GM13976 (cell line): ENCODE measurements at regions not wholly inside any gene's neighbourhood (a gene's known extent, or its start where the extent isn't known, plus 50 kb on each side); places are given as distances from the start of the nearest gene placed in this dataset.
"Not testable (repeated sequence)": the region's sequence is repeated elsewhere in the genome, so short reads cannot be mapped to it uniquely, and the experiment has no call there.

Experiments
- DNase-seq: peaks from one replicate; pipeline ENCODE4 v3.0.0; 2012; ENCODE audit warnings: low spot score
- in situ Hi-C: fragments of 300-500 bp; cut with MboI; formaldehyde crosslinking; loops from one replicate; pipeline ENCODE4 v1.12.0; 2022; ENCODE audit warnings: low sequenced_read_pairs, mixed read lengths, inconsistent platforms; ENCODE audit not compliant: unreplicated experiment
- TF ChIP-seq, protein P1 (sequence below): IDR thresholded peaks from 2 replicates; pipeline ENCODE4 v1.5.1; 2012; ENCODE audit warnings: borderline replicate concordance, mild to moderate bottlenecking; ENCODE audit not compliant: insufficient read depth; ENCODE audit errors: extremely low read depth, missing control alignments, control extremely low read depth

DNA sequence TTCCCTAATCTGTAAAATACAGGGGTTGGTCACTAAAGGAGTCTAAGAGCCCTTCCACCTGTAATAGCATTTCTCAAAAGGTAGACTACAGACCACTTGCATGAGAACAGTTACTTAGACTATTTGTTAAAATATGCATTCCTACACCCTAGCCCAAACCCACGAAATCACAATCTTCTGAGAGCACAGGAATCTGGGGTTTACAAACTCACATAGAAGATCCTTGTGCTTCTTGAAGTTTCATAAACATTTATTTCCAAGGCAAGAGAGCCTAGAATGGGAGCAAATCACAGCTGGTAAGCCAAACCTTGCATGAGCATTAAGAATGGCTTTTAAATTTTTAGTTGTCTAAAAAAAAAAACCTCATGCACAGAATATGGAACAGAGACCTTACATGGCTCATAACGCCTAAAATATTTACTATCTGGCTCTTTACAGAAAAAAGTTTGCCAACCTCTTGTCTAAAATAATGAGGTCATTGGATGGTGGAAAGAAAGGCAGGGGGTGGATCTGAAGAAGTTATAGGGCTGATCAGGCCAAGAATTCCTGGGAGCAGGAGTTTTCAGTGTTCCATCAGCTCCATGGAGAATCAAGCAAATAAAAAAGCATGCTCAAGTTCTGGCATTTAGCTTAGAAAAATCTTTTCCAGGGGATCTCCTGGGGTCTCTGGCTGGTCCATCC, 133.4 kb downstream of the CCDC34 start:
- in situ Hi-C loops: no loop called here
- TF ChIP-seq, protein P1, sequence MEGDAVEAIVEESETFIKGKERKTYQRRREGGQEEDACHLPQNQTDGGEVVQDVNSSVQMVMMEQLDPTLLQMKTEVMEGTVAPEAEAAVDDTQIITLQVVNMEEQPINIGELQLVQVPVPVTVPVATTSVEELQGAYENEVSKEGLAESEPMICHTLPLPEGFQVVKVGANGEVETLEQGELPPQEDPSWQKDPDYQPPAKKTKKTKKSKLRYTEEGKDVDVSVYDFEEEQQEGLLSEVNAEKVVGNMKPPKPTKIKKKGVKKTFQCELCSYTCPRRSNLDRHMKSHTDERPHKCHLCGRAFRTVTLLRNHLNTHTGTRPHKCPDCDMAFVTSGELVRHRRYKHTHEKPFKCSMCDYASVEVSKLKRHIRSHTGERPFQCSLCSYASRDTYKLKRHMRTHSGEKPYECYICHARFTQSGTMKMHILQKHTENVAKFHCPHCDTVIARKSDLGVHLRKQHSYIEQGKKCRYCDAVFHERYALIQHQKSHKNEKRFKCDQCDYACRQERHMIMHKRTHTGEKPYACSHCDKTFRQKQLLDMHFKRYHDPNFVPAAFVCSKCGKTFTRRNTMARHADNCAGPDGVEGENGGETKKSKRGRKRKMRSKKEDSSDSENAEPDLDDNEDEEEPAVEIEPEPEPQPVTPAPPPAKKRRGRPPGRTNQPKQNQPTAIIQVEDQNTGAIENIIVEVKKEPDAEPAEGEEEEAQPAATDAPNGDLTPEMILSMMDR: no peak
- no peak for DNase-seq

DNA sequence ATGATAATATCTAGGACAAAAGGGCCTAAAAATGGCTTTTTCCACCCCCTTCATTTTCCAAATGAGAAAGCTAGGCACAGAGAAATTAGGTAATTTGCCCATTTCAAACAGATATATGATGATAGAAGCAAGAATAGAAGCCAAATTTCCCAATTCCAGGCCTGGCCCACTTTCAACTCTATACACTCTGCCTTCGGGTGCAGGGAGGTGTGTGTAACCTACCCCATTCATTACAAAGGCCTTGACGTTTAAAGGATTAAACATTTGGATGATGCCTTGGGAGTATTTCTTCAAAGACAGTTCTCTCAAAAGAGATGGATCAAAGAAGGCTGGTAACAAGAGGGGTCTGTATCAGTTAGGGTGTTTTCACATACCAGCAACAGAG, 134.1 kb downstream of the CCDC34 start:
- no peak for DNase-seq
- in situ Hi-C loops: no loop called here
- TF ChIP-seq, protein P1: no peak

DNA sequence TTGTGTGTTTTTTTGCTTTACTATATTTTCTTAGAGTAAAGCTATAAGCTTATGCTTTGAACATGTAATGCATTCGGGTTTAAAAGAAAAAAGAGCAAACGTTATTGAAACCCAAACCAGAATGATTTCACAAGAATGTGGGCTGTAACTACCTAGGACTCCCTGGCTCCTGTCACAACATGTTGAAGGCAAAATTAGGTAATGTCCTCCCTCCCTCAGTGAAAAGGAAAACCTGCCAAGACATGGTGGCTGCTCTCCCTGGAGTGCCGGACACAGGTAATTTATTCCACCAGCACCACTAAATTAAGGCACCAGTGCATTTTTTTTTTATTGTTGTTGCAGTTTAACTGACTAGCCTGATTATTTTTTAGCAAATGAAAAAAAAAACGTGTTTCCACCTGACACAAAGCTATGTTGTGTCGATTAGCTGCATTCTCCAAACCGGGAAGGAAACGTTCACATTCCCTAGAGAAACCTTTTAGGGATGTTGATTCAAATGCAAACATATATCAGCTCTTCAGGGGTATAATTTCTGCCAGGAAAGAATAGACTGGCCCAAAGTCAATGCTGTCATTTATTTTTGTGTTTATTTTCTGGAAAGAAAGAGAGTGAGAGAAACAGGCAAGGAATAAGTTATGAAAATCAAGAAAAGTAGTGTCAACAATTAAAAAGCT, 134.6 kb downstream of the CCDC34 start:
- DNase-seq: no peak
- in situ Hi-C loops: no loop called here
- TF ChIP-seq, protein P1: no peak

DNA sequence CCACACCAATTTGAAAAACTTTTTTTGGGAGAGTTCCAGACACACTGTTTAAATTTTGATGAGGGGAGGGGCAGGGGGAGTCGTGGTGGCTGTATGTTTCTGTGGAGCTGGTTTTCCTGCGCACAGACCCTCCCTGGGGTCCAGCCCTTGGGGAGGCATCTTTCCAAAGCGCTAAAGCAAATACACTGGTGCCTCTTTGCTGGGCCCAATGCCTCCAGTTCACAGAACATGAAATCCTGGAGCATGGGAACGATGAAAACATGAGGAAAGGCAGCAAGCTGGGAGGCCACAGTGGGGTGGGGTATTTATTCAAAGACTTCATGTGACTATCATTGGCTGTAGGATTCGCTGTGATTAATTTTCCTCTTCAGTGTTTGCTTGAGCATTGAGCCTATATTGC, 135.3 kb downstream of the CCDC34 start:
- in situ Hi-C loops: no loop called here
- TF ChIP-seq, protein P1: no peak
- no peak for DNase-seq

DNA sequence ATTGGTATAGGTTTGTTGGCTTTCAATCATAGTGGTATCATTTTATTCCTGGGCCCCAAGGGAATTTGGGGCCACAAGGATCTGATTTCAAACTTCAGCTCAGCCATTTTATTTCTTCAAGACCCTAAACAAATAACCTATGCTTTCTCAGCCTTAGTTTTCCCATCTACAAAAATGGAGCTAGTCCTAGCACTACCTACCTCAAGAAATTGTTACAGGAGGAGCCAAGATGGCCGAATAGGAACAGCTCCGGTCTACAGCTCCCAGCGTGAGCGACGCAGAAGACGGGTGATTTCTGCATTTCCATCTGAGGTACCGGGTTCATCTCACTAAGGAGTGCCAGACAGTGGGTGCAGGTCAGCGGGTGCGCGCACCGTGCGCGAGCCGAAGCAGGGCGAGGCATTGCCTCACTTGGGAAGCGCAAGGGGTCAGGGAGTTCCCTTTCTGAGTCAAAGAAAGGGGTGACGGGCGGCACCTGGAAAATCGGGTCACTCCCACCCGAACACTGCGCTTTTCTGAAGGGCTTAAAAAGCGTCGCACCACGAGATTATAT, 143.5 kb downstream of the CCDC34 start:
- in situ Hi-C loops, DNase-seq: not testable (repeated sequence)

DNA sequence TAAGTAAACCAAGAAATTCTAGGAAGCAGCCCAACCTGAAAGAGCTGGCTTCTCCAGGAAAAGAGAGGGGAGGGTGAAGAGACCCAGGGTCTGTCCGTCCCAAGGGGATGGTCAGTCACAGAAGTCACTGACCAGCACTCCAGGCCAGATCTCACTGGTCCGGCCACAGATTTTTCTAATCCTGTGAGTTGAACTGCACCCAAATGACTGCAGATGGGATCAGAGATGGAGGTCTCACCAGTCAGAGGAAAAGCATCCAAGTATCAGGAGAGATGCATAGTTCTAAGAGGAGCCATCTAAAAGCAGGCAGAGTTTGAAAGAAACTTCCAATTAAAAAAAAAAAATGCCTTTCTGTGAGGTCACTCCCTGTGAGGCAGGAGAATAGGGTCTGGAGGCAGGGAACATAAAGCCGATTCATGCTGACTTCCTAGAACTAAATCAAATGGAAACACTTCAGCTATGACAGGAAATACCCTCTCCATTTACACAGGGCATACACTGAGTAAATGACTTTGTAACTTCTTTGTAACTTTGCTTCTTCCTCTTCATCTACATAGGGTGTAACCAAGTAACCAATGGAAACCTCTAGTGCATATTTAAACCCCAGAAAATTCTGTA, 144.5 kb downstream of the CCDC34 start:
- in situ Hi-C loops: no loop called here
- TF ChIP-seq, protein P1: no peak
- DNase-seq: no peak

DNA sequence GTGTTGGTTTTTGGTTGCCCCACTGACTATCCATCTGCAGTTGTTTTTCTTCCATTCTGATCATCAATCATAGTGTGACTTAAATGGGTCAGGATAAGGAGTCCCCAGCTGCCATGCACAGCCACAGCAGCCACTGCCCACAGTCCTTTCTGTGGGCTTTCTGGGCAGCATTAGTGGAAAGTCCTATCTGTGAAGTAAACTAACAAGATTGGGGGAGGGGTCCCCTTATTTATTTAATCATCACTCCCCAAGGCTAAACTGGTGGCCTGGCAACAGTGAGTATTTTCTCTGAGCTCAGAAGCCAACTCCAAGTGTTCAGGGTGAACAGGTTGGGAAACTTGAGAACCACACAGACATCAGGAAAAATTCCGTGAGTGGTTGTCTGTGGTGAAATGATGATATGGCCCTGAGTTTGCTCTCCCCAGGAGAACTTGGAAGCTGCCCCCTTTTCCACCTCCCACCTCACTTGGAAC, 145.0 kb downstream of the CCDC34 start:
- in situ Hi-C loops: no loop called here
- DNase-seq: no peak
- TF ChIP-seq, protein P1: no peak
